Neural progenitor cell (in vitro differentiated cells): ENCODE measurements at regions not wholly inside any gene's neighbourhood (a gene's known extent, or its start where the extent isn't known, plus 50 kb on each side); places are given as distances from the start of the nearest gene placed in this dataset.

Experiments
- DNase-seq: peaks from one replicate; pipeline ENCODE4 v3.0.0-alpha.2; 2016; ENCODE audit warnings: low spot score
- H2AFZ ChIP-seq: fragments of 200-600 bp; sonication (generic); replicated peaks from 2 replicates; pipeline ENCODE4 v1.6.1; 2016; ENCODE audit warnings: antibody characterized with exemption
- H3F3A ChIP-seq: fragments of 200-600 bp; sonication (generic); 2 replicates; pipeline ENCODE4 v1.6.1; 2016; ENCODE audit warnings: antibody characterized with exemption, low read depth
- H3K27ac ChIP-seq: fragments of 200-600 bp; sonication (generic); 2 replicates; pipeline ENCODE4 v1.5.1; 2016; ENCODE audit warnings: mild to moderate bottlenecking
- H3K27me3 ChIP-seq: fragments of 200-600 bp; sonication (generic); 2 replicates; pipeline ENCODE4 v1.6.1; 2016; ENCODE audit warnings: mild to moderate bottlenecking, moderate library complexity
- H3K36me3 ChIP-seq: fragments of 200-600 bp; sonication (generic); 2 replicates; pipeline ENCODE4 v1.5.1; 2016
- H3K4me1 ChIP-seq: fragments of 200-600 bp; sonication (generic); 2 replicates; pipeline ENCODE4 v1.6.1; 2016; ENCODE audit warnings: mixed run types
- H3K4me2 ChIP-seq: fragments of 200-600 bp; sonication (generic); 2 replicates; pipeline ENCODE4 v1.6.1; 2016
- H3K4me3 ChIP-seq: fragments of 200-600 bp; sonication (generic); 2 replicates; pipeline ENCODE4 v1.5.1; 2016
- H3K79me2 ChIP-seq: fragments of 200-600 bp; sonication (generic); 2 replicates; pipeline ENCODE4 v1.6.1; 2016; ENCODE audit warnings: low read depth
- H3K9ac ChIP-seq: fragments of 200-600 bp; sonication (generic); 2 replicates; pipeline ENCODE4 v1.6.1; 2016
- H3K9me3 ChIP-seq: fragments of 200-600 bp; sonication (generic); 2 replicates; pipeline ENCODE4 v1.5.1; 2016; ENCODE audit warnings: low read depth
- H4K20me1 ChIP-seq: fragments of 200-600 bp; sonication (generic); 2 replicates; pipeline ENCODE4 v1.6.1; 2016; ENCODE audit warnings: low read depth
- H3K27ac Mint-ChIP-seq: 3 replicates; pipeline ENCODE4 v1.8.0; 2021; ENCODE audit warnings: mixed read lengths
- H3K27me3 Mint-ChIP-seq: 2 replicates; pipeline ENCODE4 v1.8.0; 2022; ENCODE audit warnings: low read depth, mild to moderate bottlenecking, inconsistent platforms, moderate library complexity, mixed read lengths; ENCODE audit not compliant: insufficient read depth
- H3K36me3 Mint-ChIP-seq: 3 replicates; pipeline ENCODE4 v1.8.0; 2021; ENCODE audit warnings: mixed read lengths
- H3K4me1 Mint-ChIP-seq: 3 replicates; pipeline ENCODE4 v1.8.0; 2021; ENCODE audit warnings: mixed read lengths
- H3K4me3 Mint-ChIP-seq: 3 replicates; pipeline ENCODE4 v1.8.0; 2021; ENCODE audit warnings: mild to moderate bottlenecking, moderate library complexity, mixed read lengths
- H3K9me3 Mint-ChIP-seq: 3 replicates; pipeline ENCODE4 v1.8.0; 2020; ENCODE audit warnings: mixed read lengths
- EZH2 ChIP-seq: fragments of 200-600 bp; sonication (generic); IDR thresholded peaks from 2 replicates; pipeline ENCODE4 v1.6.1; 2017; ENCODE audit warnings: antibody characterized with exemption, mild to moderate bottlenecking, moderate library complexity
- EZH2phosphoT487 ChIP-seq: fragments of 200-600 bp; sonication (generic); IDR thresholded peaks from 2 replicates; pipeline ENCODE4 v1.6.1; 2017; ENCODE audit warnings: antibody characterized with exemption
- TF ChIP-seq, protein P1 (sequence below): fragments of 200-600 bp; sonication (generic); IDR thresholded peaks from 2 replicates; pipeline ENCODE4 v1.5.1; 2017; ENCODE audit warnings: antibody characterized with exemption, mild to moderate bottlenecking

DNA sequence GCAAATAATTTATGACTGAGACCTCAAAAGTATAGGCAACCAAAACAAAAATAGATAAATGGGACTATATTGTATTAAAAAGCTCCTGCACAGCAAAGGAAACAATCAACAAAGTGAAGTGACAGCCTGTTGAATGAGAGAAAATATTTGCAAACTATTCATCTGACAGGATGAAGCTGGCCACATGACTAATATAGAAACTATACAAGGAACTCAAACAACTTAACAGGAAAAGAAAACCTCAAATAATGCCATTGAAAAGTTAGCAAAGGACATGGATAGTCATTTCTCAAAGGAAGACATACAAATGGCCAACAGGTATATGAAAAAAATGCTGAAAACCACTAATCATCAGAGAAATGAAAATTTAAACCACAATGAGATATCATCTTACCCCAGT, 245.1 kb downstream of the STK31 start:
- no peak for DNase-seq
- H3K27me3 ChIP-seq = no peaks in the 10 kb centered on the region
- H3K27ac Mint-ChIP-seq = peak overlapping the region; percentile 22
- H3K4me1 Mint-ChIP-seq = peaks cover 42% of the 10 kb centered on the region
- H2AFZ ChIP-seq = no peak overlapping the region
- peaks cover 22% of the 10 kb centered on the region for H3K4me1 ChIP-seq
- peaks cover 9% of the 10 kb centered on the region for H3F3A ChIP-seq
- TF ChIP-seq EZH2phosphoT487 (no peak), EZH2 (no peak)
- TF ChIP-seq, protein P1, sequence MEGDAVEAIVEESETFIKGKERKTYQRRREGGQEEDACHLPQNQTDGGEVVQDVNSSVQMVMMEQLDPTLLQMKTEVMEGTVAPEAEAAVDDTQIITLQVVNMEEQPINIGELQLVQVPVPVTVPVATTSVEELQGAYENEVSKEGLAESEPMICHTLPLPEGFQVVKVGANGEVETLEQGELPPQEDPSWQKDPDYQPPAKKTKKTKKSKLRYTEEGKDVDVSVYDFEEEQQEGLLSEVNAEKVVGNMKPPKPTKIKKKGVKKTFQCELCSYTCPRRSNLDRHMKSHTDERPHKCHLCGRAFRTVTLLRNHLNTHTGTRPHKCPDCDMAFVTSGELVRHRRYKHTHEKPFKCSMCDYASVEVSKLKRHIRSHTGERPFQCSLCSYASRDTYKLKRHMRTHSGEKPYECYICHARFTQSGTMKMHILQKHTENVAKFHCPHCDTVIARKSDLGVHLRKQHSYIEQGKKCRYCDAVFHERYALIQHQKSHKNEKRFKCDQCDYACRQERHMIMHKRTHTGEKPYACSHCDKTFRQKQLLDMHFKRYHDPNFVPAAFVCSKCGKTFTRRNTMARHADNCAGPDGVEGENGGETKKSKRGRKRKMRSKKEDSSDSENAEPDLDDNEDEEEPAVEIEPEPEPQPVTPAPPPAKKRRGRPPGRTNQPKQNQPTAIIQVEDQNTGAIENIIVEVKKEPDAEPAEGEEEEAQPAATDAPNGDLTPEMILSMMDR = no peak
- H3K4me3 Mint-ChIP-seq = no peak overlapping the region
- no peak overlapping the region for H3K27ac ChIP-seq
- H3K27me3 Mint-ChIP-seq = no peaks in the 10 kb centered on the region
- peaks cover 13% of the 10 kb centered on the region for H3K9me3 Mint-ChIP-seq
- no peaks in the 10 kb centered on the region for H3K9me3 ChIP-seq
- no peaks in the 10 kb centered on the region for H3K36me3 Mint-ChIP-seq
- H3K9ac ChIP-seq = no peak overlapping the region
- H3K4me2 ChIP-seq = no peak overlapping the region
- no peaks in the 10 kb centered on the region for H3K79me2 ChIP-seq
- no peaks in the 10 kb centered on the region for H4K20me1 ChIP-seq
- H3K36me3 ChIP-seq = no peaks in the 10 kb centered on the region
- H3K4me3 ChIP-seq = no peak overlapping the region

GRCh38 chr7:23955600-23956149, 245.7 kb downstream of the STK31 start:
- Mint-ChIP-seq H3K9me3 (peaks cover 9% of the 10 kb centered on the region), H3K27me3 (peaks cover 1% of the 10 kb centered on the region), H3K27ac (peak overlapping the region; percentile 22), H3K4me1 (peaks cover 42% of the 10 kb centered on the region), H3K4me3 (no peak overlapping the region), H3K36me3 (no peaks in the 10 kb centered on the region)
- Histone ChIP-seq H3F3A (peaks cover 9% of the 10 kb centered on the region), H2AFZ (no peak overlapping the region), H3K9me3 (no peaks in the 10 kb centered on the region), H4K20me1 (no peaks in the 10 kb centered on the region), H3K4me3 (no peak overlapping the region), H3K4me2 (no peak overlapping the region), H3K36me3 (no peaks in the 10 kb centered on the region), H3K27me3 (no peaks in the 10 kb centered on the region), H3K4me1 (peaks cover 23% of the 10 kb centered on the region), H3K79me2 (no peaks in the 10 kb centered on the region), H3K27ac (no peak overlapping the region), H3K9ac (no peak overlapping the region)
- TF ChIP-seq EZH2phosphoT487 = no peak
- TF ChIP-seq EZH2 = no peak
- no peak for DNase-seq

DNA sequence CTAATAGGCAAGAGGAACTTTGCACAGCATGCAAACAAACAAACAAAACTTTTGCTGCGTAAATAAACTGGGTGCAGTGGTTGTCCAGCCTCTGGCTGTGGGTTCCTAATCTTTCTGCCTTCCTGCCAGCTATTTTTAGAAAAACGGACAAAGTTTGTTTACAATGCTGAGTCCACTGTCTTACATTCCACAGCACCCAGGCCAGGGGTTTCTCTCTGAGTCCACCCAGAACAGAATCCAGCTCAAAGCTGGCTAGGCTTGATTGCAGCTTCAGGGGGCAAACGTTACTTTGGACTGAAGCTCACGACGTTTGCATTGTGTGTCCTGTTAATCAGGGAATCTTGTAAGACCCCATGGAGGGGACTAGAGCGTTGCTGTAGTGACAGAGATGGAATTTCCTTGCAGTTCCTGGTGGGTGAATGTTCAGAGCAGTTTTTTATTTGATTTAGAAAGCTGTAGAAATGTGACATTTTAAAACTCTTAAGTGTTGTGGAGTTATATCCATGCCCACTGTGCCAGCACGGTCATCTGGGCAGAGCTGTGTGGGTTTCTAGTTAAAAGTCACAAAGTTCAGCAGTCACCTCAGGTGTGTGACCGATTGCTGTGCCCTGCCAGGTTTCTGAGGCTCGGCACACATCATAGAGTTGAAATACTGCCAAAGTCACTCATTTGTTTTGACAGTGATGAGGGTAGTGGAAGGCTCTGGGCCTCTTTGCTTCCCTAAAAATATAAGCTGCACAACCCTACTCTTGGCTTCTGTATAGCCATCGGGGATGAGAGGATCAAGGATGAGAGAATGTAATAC, 247.0 kb downstream of the STK31 start:
- peaks cover 23% of the 10 kb centered on the region for H3K4me1 ChIP-seq
- no peaks in the 10 kb centered on the region for H3K36me3 ChIP-seq
- no peaks in the 10 kb centered on the region for H3K9me3 ChIP-seq
- no peaks in the 10 kb centered on the region for H3K27me3 ChIP-seq
- H3K4me3 ChIP-seq = no peak overlapping the region
- peak overlapping the region; percentile 98 for H3K27ac Mint-ChIP-seq
- H4K20me1 ChIP-seq = no peaks in the 10 kb centered on the region
- H2AFZ ChIP-seq = peak overlapping the region; percentile 88
- H3K4me3 Mint-ChIP-seq = peak overlapping the region; percentile 72
- H3K9me3 Mint-ChIP-seq = peaks cover 17% of the 10 kb centered on the region
- no peaks in the 10 kb centered on the region for H3K36me3 Mint-ChIP-seq
- peak; percentile 75 for DNase-seq
- H3K27me3 Mint-ChIP-seq = peaks cover 4% of the 10 kb centered on the region
- no peak for TF ChIP-seq EZH2phosphoT487
- TF ChIP-seq, protein P1 = no peak
- TF ChIP-seq EZH2 = no peak
- peaks cover 9% of the 10 kb centered on the region for H3F3A ChIP-seq
- peak overlapping the region; percentile 64 for H3K4me2 ChIP-seq
- H3K9ac ChIP-seq = no peak overlapping the region
- peak overlapping the region; percentile 79 for H3K27ac ChIP-seq
- H3K79me2 ChIP-seq = no peaks in the 10 kb centered on the region
- H3K4me1 Mint-ChIP-seq = peaks cover 42% of the 10 kb centered on the region

DNA sequence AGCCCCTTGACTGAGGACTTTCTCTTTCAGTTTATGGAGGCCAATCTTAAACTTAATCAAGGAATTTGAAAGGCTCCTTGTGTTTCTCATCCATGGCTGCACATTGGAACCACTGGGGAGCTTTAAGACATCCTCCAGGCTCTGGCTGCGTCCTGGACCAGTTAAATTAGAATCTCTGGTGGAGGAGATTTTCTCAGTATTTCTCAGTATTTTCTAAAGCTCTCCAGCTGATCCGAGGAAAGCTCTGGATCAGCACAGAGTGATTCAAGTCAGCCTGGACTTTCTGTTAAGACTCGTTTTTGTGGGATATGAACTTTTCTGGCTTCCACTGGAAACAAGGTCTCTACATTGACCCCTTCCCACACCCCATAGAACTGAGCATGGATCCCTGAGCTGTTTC, 249.8 kb downstream of the STK31 start:
- no peak for TF ChIP-seq EZH2phosphoT487
- no peak for TF ChIP-seq EZH2
- TF ChIP-seq, protein P1 = no peak
- H4K20me1 ChIP-seq = no peaks in the 10 kb centered on the region
- no peak for DNase-seq

More for the DNA sequence above, 249.8 kb downstream of the STK31 start:
- H3K4me1 Mint-ChIP-seq = peaks cover 40% of the 10 kb centered on the region
- Histone ChIP-seq H3K36me3 (no peaks in the 10 kb centered on the region), H3K4me1 (peaks cover 23% of the 10 kb centered on the region), H3K9ac (no peak overlapping the region), H3K27me3 (no peaks in the 10 kb centered on the region), H3K79me2 (no peaks in the 10 kb centered on the region), H3F3A (peaks cover 9% of the 10 kb centered on the region), H3K4me2 (no peak overlapping the region), H2AFZ (peak overlapping the region; percentile 2), H3K9me3 (no peaks in the 10 kb centered on the region), H3K4me3 (no peak overlapping the region), H3K27ac (peak overlapping the region; percentile 45)
- H3K4me3 Mint-ChIP-seq = no peak overlapping the region
- H3K36me3 Mint-ChIP-seq = peaks cover 2% of the 10 kb centered on the region
- peak overlapping the region; percentile 78 for H3K27ac Mint-ChIP-seq
- peaks cover 11% of the 10 kb centered on the region for H3K9me3 Mint-ChIP-seq
- H3K27me3 Mint-ChIP-seq = peaks cover 4% of the 10 kb centered on the region
